BLaER1 treated with 17β-estradiol and CSF1 and Interleukin-3, amounts not matched to agents 10 nM and 100 nM (cell line): ENCODE measurements at regions not wholly inside any gene's neighbourhood (a gene's known extent, or its start where the extent isn't known, plus 50 kb on each side); places are given as distances from the start of the nearest gene placed in this dataset.
"Not testable (repeated sequence)": the region's sequence is repeated elsewhere in the genome, so short reads cannot be mapped to it uniquely, and the experiment has no call there.

ENCODE experiments used
- H3K27ac ChIP-seq, 11 experiments: shearing (Covaris generic); formaldehyde crosslinking; 2 replicates each; pipeline ENCODE4 v1.8.1; 2022
- H3K27me3 ChIP-seq, 11 experiments: shearing (Covaris generic); formaldehyde crosslinking; 2 replicates each; pipeline ENCODE4 v1.8.1; 2022
- H3K36me3 ChIP-seq, 11 experiments: shearing (Covaris generic); formaldehyde crosslinking; 2 replicates each; pipeline ENCODE4 v1.8.1; 2022
- H3K4me1 ChIP-seq, 10 experiments: shearing (Covaris generic); formaldehyde crosslinking; 2 replicates each; pipeline ENCODE4 v1.8.1; 2022
- H3K4me2 ChIP-seq, 11 experiments: shearing (Covaris generic); formaldehyde crosslinking; 2 replicates each; pipeline ENCODE4 v1.8.1; 2022
- H3K4me3 ChIP-seq, 10 experiments: shearing (Covaris generic); formaldehyde crosslinking; 2 replicates each; pipeline ENCODE4 v1.8.1; 2022
- H3K9ac ChIP-seq, 11 experiments: shearing (Covaris generic); formaldehyde crosslinking; 2 replicates each; pipeline ENCODE4 v1.8.1; 2022
- H3K9me3 ChIP-seq, 11 experiments: shearing (Covaris generic); formaldehyde crosslinking; replicated peaks in 1 of 11; 2 replicates each; pipeline ENCODE4 v1.8.1; 2022
- H4K20me1 ChIP-seq, 11 experiments: shearing (Covaris generic); formaldehyde crosslinking; 2 replicates each; pipeline ENCODE4 v1.8.1; 2022
- Cebpa-rat ChIP-seq, 11 experiments: shearing (Covaris generic); IDR thresholded peaks; 2 replicates each; pipeline ENCODE4 v1.8.1; 2022

DNA sequence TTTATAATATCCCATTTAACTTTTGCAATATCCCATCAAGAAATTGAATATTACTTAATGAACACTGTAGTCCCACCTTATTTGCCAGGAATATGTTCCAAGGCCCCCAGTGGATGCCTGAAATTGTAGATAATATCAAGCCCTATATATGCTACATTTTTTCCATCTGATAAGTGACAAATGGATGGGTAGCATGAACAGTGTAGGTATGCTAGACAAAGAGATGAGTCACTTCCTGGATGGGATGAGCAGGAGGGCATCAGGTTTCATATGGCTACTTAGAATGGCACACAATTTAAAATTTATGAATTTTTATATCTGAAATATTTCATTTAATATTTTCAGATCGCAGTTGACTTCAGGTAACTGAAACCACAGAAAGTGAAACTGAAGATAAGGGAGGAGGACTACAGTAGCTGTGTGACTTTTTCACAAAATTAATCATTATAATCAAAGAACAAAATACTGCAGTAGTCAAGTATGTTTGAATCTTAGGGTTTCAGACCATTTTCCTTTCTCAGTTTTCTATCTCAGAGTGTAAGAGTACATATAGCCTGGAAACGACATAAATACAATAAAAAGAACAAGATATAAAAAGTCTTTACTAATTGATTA, 636.4 kb upstream of the ARRDC3 start:
- Histone ChIP-seq H3K4me1 (no peaks in the 10 kb centered on the region), H3K4me3 (no peak overlapping the region), H3K9me3 (no peaks in the 10 kb centered on the region), H3K27ac (no peak overlapping the region), H3K36me3 (no peaks in the 10 kb centered on the region), H3K9ac (no peak overlapping the region), H4K20me1 (no peaks in the 10 kb centered on the region), H3K27me3 (no peaks in the 10 kb centered on the region), H3K4me2 (no peak overlapping the region)
- no peak for TF ChIP-seq Cebpa-rat (IDR thresholded peaks at IDR 0.05)

DNA sequence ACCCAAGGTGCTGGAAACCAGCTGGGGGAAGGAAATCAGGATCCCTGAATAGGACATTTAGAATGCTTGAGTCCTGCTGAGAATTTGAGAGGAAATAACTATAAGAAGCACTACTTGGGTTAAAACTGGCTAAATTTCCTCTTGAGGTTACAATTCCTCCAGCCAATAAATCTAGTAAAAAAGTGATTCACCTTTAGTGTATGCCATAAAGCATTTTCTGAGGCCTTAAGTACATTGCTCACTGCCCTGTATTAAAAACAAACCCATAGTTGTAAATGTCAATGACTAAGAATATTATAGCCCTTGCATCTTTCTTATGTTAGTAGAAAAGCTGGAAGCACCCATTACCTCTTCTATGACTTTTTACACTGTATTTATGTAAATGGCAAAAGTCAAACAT, 634.7 kb upstream of the ARRDC3 start:
- no peaks in the 10 kb centered on the region for H4K20me1 ChIP-seq
- H3K27ac ChIP-seq: no peak overlapping the region
- H3K9me3 ChIP-seq: peaks cover 0 to 3% (median 2%) of the 10 kb centered on the region in 11 experiments; a peak in 4 of 22 replicates
- H3K27me3 ChIP-seq: no peaks in the 10 kb centered on the region
- no peak overlapping the region for H3K4me2 ChIP-seq
- no peaks in the 10 kb centered on the region for H3K36me3 ChIP-seq
- H3K4me3 ChIP-seq: no peak overlapping the region
- H3K4me1 ChIP-seq: no peaks in the 10 kb centered on the region
- TF ChIP-seq Cebpa-rat (IDR thresholded peaks at IDR 0.05): no peak
- H3K9ac ChIP-seq: no peak overlapping the region

DNA sequence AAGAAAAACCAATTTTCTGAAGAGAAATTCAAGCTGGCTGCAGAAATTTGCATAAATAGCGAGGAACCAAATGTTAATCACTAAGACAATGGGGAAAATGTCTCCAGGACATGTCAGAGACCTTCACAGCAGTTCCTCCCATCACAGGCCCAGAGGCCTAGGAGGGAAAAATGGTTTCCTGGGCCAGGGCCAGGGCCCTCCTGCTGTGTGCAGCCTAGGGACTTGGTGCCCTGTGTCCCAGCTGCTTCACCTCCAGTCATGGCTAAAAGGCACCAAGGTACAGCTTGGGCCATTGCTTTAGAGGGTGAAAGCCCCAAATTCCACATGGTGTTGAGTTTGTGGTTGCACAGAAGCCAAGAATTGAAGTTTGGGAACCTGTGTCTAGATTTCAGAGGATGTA, 628.7 kb upstream of the ARRDC3 start:
- not testable (repeated sequence) for H3K4me3 ChIP-seq, H3K27me3 ChIP-seq, H3K9ac ChIP-seq, H3K27ac ChIP-seq, H3K36me3 ChIP-seq, H3K4me2 ChIP-seq, H4K20me1 ChIP-seq
- peaks cover 0 to 14% (median 3%) of the 10 kb centered on the region in 10 experiments; a peak in 9 of 20 replicates for H3K4me1 ChIP-seq
- peaks cover 10 to 29% (median 20%) of the 10 kb centered on the region in 11 experiments for H3K9me3 ChIP-seq

DNA sequence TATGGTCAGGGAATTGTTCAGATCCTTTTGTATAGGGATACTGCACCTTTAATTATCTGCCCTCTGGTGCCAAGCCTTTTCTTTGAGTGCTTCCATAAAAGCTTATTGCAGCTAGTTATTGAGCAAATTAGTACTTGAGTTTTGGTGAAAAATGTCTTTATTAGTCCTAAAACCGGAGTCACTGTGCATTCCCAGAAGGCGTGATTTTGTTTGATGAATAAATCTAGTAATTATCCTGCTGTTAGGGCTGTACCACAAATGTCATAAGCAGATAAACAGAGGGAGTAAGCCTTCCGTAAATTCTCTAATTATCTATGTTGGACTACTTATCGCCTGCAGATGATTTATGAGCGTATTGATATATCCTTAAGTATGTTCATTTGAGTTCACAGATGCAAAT, 620.7 kb upstream of the ARRDC3 start:
- Histone ChIP-seq H3K27ac (no peak overlapping the region), H3K4me1 (peaks cover 0 to 14% (median 3%) of the 10 kb centered on the region in 10 experiments; a peak in 9 of 20 replicates), H3K4me3 (no peak overlapping the region), H3K9me3 (peaks cover 0 to 4% (median 0%) of the 10 kb centered on the region in 11 experiments; a peak in 4 of 22 replicates), H3K4me2 (no peak overlapping the region), H3K9ac (no peak overlapping the region), H3K36me3 (no peaks in the 10 kb centered on the region), H4K20me1 (no peaks in the 10 kb centered on the region), H3K27me3 (no peaks in the 10 kb centered on the region)
- no peak for TF ChIP-seq Cebpa-rat (IDR thresholded peaks at IDR 0.05)

DNA sequence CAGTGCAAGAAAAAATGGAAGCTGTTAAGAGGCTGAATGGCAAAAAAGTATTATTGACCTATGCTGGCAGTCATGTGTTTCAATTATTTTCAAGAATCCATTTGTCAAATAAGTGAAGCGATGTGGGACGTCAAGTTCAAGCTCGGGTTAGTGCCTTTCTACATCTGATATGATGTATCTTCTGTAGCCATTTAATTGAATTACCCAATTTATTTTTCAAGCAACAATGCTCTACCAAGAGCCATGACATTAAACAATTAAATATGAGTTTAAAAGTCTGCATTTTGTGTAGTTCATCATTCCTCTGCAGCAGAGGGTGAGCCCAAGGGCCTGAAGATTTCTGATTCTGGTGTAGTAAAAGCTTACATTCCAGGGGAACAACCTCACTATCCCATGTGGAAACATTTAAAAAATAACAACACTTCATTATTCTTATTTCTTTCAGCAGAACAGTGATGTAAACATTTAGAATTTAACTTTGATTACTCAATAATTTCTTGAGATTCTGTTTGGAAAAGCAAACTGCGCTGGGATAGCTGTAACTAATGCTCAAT, 619.7 kb upstream of the ARRDC3 start:
- H3K4me2 ChIP-seq: no peak overlapping the region
- no peak overlapping the region for H3K9ac ChIP-seq
- no peaks in the 10 kb centered on the region for H3K27me3 ChIP-seq
- H3K27ac ChIP-seq: no peak overlapping the region
- H3K4me3 ChIP-seq: no peak overlapping the region
- H3K36me3 ChIP-seq: no peaks in the 10 kb centered on the region
- TF ChIP-seq Cebpa-rat (IDR thresholded peaks at IDR 0.05): no peak
- no peaks in the 10 kb centered on the region for H4K20me1 ChIP-seq
- H3K9me3 ChIP-seq: no peaks in the 10 kb centered on the region
- H3K4me1 ChIP-seq: peaks cover 0 to 8% (median 0%) of the 10 kb centered on the region in 10 experiments; a peak in 7 of 20 replicates

DNA sequence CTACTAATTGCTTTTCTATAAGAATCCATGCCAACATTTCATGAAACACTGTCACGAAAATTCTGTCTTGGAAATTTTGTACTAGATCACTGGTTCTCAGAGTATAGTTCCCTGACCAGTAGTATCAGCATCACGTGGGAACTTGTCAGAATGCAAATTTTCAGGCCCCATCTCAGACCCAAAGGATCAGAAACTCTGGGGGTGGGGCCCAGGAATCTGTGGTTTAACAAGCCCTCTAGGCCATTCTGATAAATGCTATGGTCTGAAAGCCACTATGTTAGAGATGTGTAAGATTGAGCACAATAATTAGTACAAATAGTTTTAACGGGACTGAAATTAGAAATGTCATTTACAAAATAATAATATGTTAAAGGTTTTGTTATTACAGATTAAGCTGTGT, 615.7 kb upstream of the ARRDC3 start:
- TF ChIP-seq Cebpa-rat (IDR thresholded peaks at IDR 0.05): no peak
- Histone ChIP-seq H3K9me3 (no peaks in the 10 kb centered on the region), H3K27me3 (no peaks in the 10 kb centered on the region), H4K20me1 (no peaks in the 10 kb centered on the region), H3K4me1 (no peaks in the 10 kb centered on the region), H3K9ac (no peak overlapping the region), H3K27ac (no peak overlapping the region), H3K36me3 (no peaks in the 10 kb centered on the region), H3K4me3 (no peak overlapping the region), H3K4me2 (no peak overlapping the region)

DNA sequence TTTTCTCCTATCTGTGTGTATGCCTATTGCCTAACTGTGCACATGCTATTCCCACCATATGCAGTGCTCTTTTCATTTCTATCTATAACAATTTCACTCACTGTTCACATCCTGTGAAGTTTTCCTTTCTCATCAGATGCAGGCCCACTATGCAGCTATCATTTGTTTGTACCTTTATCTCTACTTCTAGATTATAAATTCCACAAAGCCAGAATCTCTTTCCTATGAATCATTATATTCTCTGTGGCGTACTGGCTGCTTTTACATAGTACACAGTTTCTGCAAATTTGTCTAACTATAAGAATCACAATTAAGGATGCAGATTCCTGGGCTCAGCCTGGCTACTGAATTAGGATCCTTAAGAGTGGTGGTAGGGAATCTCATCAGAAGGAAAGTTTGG, 600.8 kb upstream of the ARRDC3 start:
- H3K9me3 ChIP-seq: no peaks in the 10 kb centered on the region
- H3K36me3 ChIP-seq: no peaks in the 10 kb centered on the region
- no peak overlapping the region for H3K9ac ChIP-seq
- TF ChIP-seq Cebpa-rat (IDR thresholded peaks at IDR 0.05): no peak
- H4K20me1 ChIP-seq: no peaks in the 10 kb centered on the region
- H3K27me3 ChIP-seq: no peaks in the 10 kb centered on the region
- H3K4me2 ChIP-seq: no peak overlapping the region
- H3K4me1 ChIP-seq: no peaks in the 10 kb centered on the region
- no peak overlapping the region for H3K27ac ChIP-seq
- no peak overlapping the region for H3K4me3 ChIP-seq

DNA sequence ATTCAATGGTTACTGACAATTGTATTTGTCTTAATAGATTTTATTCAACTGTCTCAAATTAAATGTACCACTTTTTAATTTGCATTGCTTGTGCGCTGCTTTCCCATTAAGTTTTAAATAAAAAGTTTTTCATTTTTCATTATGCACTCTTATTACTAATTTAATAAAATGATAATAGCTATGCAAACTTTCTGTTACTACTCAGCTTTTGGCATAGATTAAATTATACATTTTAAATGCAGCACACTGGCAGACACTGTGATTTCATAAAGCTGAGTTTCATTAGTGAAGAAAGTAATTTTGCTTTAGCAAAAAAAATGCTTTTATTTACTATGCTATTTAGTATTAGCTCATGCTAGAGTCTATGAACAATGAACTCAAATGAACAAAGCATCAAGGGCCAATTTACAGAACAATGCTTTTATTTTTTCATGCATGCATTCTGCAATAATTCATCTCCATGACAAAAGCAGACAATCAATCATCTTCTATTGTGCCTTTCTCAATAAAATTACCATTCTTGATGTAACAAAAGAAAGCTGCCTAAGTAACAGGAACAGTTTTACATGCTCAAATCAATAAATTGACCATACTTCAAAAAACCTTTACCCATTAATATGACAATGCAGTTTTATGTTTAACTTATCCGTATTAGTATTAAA, 595.2 kb upstream of the ARRDC3 start:
- no peaks in the 10 kb centered on the region for H3K36me3 ChIP-seq
- H3K4me3 ChIP-seq: no peak overlapping the region

DNA sequence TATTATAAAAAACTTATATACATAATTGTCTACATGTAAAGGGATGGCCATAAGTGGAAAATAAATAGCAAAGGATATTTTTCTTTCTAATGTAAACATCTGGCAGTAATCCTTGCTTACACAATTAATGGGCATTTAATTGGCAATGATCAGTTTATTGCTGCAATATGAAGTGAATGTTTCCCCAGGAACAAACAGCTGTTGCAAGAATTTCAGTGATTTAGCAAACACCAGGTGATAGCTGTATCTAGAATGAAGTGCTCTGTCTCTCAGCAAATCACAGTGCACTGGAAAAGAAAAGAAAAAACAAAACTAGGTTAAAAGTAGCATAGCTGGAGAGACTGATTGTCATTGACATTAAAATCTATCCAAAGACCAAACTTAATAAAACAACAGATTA, 594.5 kb upstream of the ARRDC3 start:
- Histone ChIP-seq H3K9ac (no peak overlapping the region), H4K20me1 (no peaks in the 10 kb centered on the region), H3K27me3 (no peaks in the 10 kb centered on the region), H3K4me1 (no peaks in the 10 kb centered on the region), H3K27ac (no peak overlapping the region), H3K4me3 (no peak overlapping the region), H3K9me3 (no peaks in the 10 kb centered on the region), H3K36me3 (no peaks in the 10 kb centered on the region), H3K4me2 (no peak overlapping the region)
- no peak for TF ChIP-seq Cebpa-rat (IDR thresholded peaks at IDR 0.05)

More for the DNA sequence above, 595.2 kb upstream of the ARRDC3 start:
- no peak for TF ChIP-seq Cebpa-rat (IDR thresholded peaks at IDR 0.05)
- Histone ChIP-seq H3K4me2 (no peak overlapping the region), H4K20me1 (no peaks in the 10 kb centered on the region), H3K27ac (no peak overlapping the region), H3K27me3 (no peaks in the 10 kb centered on the region), H3K9ac (no peak overlapping the region), H3K9me3 (no peaks in the 10 kb centered on the region), H3K4me1 (no peaks in the 10 kb centered on the region)

DNA sequence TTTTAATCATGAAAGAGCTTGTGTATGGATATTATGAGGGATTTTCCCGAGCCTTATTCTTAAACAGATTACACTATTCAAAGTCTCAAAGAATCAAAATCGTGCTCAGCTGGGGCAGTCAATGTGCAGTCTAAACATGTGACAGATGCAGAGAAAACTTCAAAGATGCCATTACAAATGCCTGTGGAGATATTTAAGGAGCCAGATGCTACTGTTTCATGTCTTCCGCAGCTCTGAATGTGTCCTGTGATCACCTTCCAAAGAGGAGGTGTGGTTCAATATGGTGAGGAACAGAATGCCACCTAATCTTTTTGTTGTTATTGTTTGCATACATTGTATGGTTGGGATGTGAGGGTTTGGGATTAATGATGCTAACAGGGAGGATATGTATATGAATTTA, 593.3 kb upstream of the ARRDC3 start:
- no peaks in the 10 kb centered on the region for H3K9me3 ChIP-seq
- no peaks in the 10 kb centered on the region for H3K27me3 ChIP-seq

More for the DNA sequence above, 593.3 kb upstream of the ARRDC3 start:
- H3K4me1 ChIP-seq: no peaks in the 10 kb centered on the region
- H3K4me3 ChIP-seq: no peak overlapping the region
- H3K9ac ChIP-seq: no peak overlapping the region
- no peaks in the 10 kb centered on the region for H4K20me1 ChIP-seq
- H3K36me3 ChIP-seq: no peaks in the 10 kb centered on the region
- no peak for TF ChIP-seq Cebpa-rat (IDR thresholded peaks at IDR 0.05)
- no peak overlapping the region for H3K4me2 ChIP-seq
- H3K27ac ChIP-seq: no peak overlapping the region
